T47D (cell line): ENCODE measurements at regions not wholly inside any gene's neighbourhood (a gene's known extent, or its start where the extent isn't known, plus 50 kb on each side); places are given as distances from the start of the nearest gene placed in this dataset.

Source experiments
- DNase-seq, 2 experiments: peaks; one replicate each; pipeline versions ENCODE4 v3.0.0 to v3.0.0-alpha.2; 2011 to 2012; ENCODE audit warnings: low read depth in 1 of 2, low spot score in 1 of 2
- JUND ChIP-seq: IDR thresholded peaks from 2 replicates; pipeline ENCODE4 v1.6.1; 2012; ENCODE audit warnings: low read depth
- in situ Hi-C: cut with HindIII; loops from 2 replicates; pipeline ENCODE4 v1.10.0; 2016; ENCODE audit warnings: low sequenced_read_pairs, low pct_unique_long_range_greater_than_20kb

- TF ChIP-seq JUND: no peak
- DNase-seq: no peak
- in situ Hi-C loops: no loop called here
These were observed 378.3 kb downstream of the PBX1 start for GRCh38 chr1:164937291-164937690.

DNA sequence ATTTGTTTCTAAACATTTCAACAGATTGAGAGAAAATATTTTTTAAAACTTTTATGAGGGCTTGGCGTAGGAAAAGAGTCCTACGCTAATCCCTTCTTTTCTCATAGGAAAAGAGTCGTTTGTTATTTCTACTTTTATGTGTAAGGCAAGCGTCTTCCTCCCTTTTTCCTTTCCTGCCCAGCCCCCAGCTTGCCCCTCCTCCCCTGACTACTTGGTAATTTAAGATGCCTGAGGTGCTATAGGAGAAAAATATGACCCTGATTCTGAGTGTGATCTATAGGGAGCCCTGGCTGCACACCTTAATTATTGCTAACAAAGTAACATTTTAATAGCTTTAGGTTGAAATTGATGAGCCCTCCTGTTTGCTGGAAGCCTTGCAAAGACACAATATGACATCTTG lies 373.6 kb downstream of the PBX1 start:
- no peak for TF ChIP-seq JUND
- DNase-seq: no peak
- in situ Hi-C loops: no loop called here

DNA sequence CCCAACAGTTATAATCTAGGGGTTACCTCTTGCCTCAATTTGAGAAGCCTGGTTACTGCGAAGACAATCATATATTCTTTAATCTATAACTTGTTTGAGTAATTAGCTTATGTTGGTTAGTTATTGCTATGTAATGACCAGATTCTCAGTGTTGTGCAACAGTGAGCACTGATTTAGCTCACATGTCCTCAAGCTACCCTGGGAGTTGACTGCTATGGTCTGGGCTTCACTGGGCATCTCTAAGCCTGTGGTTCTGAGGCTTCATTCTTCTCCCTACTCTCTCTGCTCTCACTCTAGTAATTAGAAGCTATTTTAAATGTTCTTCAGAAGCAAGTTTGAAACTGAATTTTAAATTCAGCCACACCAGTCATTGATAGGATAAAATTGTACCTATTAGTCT lies 371.8 kb downstream of the PBX1 start:
- DNase-seq: no peak
- in situ Hi-C loops: no loop called here
- TF ChIP-seq JUND: no peak

GRCh38 chr1:164930241-164930640 lies 371.3 kb downstream of the PBX1 start:
- no peak for TF ChIP-seq JUND
- DNase-seq: no peak
- in situ Hi-C loops: no loop called here

GRCh38 chr1:164928232-164928812 lies 369.3 kb downstream of the PBX1 start:
- DNase-seq: no peak
- in situ Hi-C loops: no loop called here
- no peak for TF ChIP-seq JUND

DNA sequence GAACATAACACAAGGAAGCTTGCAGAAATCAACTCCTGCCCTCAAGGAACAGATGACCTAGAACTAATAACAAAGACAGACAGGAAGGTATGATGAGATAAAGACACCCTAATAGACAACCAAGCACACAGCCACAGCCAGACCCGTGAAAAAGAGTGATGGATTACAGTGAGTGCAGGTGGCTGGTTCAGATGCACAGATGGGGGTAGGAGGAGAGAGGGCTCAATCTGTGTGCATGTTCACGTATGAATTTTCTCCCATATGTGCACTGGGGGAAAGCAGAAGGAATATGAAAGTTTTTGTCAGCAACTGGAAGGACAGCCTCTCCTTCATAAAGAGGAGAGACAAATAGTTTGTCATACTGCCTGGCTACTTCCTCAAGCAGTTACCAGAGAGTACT lies 367.1 kb downstream of the PBX1 start:
- in situ Hi-C loops: no loop called here
- DNase-seq: no peak
- TF ChIP-seq JUND: no peak

- no peak for DNase-seq
- in situ Hi-C loops: no loop called here
- no peak for TF ChIP-seq JUND
These were observed 363.6 kb downstream of the PBX1 start for GRCh38 chr1:164922585-164922984.

- DNase-seq: no peak
- TF ChIP-seq JUND: no peak
- in situ Hi-C loops: no loop called here
These were observed 362.5 kb downstream of the PBX1 start for GRCh38 chr1:164921493-164921892.

GRCh38 chr1:164918140-164918539 lies 359.2 kb downstream of the PBX1 start:
- no peak for TF ChIP-seq JUND
- DNase-seq: no peak
- in situ Hi-C loops: no loop called here

GRCh38 chr1:164914208-164914607 lies 355.2 kb downstream of the PBX1 start:
- in situ Hi-C loops: no loop called here
- peak in 1 of 2 experiments; percentile 32 for DNase-seq
- no peak for TF ChIP-seq JUND

- DNase-seq: no peak
- no peak for TF ChIP-seq JUND
- in situ Hi-C loops: no loop called here
These were observed 353.3 kb downstream of the PBX1 start for GRCh38 chr1:164912290-164912689.

DNA sequence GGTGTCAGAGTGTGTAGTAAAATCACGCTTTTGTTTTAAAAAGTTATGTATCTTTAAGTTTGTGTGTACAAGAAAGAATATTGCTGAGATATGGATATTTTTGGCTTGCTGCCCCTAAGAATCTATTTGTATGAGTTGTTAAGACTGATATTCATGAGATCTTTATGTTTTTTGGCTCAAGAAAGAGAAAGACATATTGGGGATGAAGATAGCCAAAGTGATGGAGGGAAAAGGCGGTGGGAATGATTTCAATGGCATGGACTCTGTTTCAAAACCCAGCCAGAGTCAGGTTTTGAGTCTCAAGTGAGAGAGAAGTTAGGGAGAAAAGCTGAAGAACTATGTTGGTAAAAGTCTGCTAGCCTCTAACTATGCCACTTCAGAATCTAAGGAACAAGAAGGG lies 351.7 kb downstream of the PBX1 start:
- DNase-seq: no peak
- in situ Hi-C loops: no loop called here
- no peak for TF ChIP-seq JUND

GRCh38 chr1:164907666-164908065 lies 348.7 kb downstream of the PBX1 start:
- in situ Hi-C loops: no loop called here
- TF ChIP-seq JUND: no peak
- DNase-seq: no peak

DNA sequence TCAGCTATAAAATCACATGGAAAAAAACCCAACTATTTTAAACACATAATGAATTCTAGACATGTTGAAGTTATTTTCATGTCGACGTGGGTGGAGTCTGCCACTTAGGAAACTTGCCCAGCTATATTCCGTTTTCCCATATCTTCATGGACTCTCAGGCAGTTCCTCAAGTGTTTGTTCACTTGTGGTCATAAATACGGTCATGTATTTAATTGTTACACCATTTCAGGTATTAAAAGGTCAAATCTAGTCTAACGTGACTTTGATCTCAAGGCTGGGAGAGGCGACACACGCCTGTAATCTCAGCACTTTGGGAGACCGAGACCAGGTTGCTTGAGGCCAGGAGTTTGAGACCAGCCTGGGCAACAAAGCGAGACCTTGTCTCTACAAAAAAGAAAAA lies 346.9 kb downstream of the PBX1 start:
- in situ Hi-C loops: no loop called here
- DNase-seq: no peak

More for the DNA sequence above, 346.9 kb downstream of the PBX1 start:
- TF ChIP-seq JUND: no peak
